ENCODE measurements at regions not wholly inside any gene's neighbourhood (a gene's known extent, or its start where the extent isn't known, plus 50 kb on each side); places are given as distances from the start of the nearest gene placed in this dataset.

DNA sequence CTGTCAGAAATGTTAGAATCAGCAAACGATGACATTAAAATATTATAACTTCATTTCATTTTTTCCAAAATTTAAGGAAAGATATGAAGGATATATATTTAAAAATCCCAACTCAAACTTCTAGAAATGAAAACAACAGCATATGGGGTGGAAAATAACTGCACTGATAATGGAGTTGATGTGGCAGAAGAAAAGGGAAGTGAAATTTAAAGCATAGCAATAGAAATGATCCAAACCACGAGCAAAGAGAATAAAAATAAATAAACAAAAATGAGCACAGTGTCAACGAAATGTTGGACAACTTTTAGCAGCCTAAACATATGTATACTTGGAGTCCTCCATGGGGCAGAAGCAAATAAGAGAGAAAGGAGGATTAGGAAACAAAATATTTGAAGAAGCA, 280.2 kb downstream of the KCNJ3 start:
- WGBS, 2 donors (ENCODE audit: low coverage in 1 of 2) = 49 to 57% methylated on average over 3 of the region's 3 CpGs
- Histone ChIP-seq H3K36me3 (no peaks in the 10 kb centered on the region), H3K4me3 (no peak overlapping the region), H3K27ac (no peak overlapping the region), H3K9me3 (no peaks in the 10 kb centered on the region), H3K4me1 (no peaks in the 10 kb centered on the region), H3K27me3 (no peaks in the 10 kb centered on the region)
- ATAC-seq = no peak
- no peak for TF ChIP-seq EP300 (IDR thresholded peaks at IDR 0.05)
- TF ChIP-seq POLR2AphosphoS5 (IDR thresholded peaks at IDR 0.05) = no peak
- TF ChIP-seq, protein P1, sequence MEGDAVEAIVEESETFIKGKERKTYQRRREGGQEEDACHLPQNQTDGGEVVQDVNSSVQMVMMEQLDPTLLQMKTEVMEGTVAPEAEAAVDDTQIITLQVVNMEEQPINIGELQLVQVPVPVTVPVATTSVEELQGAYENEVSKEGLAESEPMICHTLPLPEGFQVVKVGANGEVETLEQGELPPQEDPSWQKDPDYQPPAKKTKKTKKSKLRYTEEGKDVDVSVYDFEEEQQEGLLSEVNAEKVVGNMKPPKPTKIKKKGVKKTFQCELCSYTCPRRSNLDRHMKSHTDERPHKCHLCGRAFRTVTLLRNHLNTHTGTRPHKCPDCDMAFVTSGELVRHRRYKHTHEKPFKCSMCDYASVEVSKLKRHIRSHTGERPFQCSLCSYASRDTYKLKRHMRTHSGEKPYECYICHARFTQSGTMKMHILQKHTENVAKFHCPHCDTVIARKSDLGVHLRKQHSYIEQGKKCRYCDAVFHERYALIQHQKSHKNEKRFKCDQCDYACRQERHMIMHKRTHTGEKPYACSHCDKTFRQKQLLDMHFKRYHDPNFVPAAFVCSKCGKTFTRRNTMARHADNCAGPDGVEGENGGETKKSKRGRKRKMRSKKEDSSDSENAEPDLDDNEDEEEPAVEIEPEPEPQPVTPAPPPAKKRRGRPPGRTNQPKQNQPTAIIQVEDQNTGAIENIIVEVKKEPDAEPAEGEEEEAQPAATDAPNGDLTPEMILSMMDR (IDR thresholded peaks at IDR 0.05) = no peak
- no peak for TF ChIP-seq POLR2A (IDR thresholded peaks at IDR 0.05)

DNA sequence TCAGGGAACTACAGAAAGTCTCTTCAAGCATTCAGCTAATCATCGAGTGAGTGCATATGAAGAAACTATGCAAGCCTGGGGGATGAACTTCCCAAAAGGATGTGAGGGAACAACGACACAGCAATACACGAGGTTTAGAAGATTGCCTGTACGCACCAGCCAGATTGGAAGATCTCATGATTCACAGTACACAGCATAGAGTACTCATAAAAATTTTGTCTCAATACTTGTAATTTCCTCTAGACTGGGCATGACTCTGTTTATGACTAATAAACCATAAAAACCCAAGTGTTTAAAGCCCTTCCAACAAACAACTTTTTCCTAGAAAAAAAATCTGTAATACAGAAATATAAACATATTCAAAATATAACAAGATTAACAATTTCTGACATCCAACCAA, 279.7 kb downstream of the KCNJ3 start:
- Histone ChIP-seq H3K36me3 (no peaks in the 10 kb centered on the region), H3K4me1 (no peaks in the 10 kb centered on the region), H3K4me3 (no peak overlapping the region), H3K27ac (no peak overlapping the region), H3K9me3 (no peaks in the 10 kb centered on the region), H3K27me3 (no peaks in the 10 kb centered on the region)
- no peak for ATAC-seq
- TF ChIP-seq, protein P1 (IDR thresholded peaks at IDR 0.05) = no peak
- TF ChIP-seq POLR2A (IDR thresholded peaks at IDR 0.05) = no peak
- TF ChIP-seq POLR2AphosphoS5 (IDR thresholded peaks at IDR 0.05) = no peak
- TF ChIP-seq EP300 (IDR thresholded peaks at IDR 0.05) = no peak
- 92 to 98% methylated on average over 4 of the region's 4 CpGs for whole genome bisulfite sequencing, 2 donors (ENCODE audit: low coverage in 1 of 2)

DNA sequence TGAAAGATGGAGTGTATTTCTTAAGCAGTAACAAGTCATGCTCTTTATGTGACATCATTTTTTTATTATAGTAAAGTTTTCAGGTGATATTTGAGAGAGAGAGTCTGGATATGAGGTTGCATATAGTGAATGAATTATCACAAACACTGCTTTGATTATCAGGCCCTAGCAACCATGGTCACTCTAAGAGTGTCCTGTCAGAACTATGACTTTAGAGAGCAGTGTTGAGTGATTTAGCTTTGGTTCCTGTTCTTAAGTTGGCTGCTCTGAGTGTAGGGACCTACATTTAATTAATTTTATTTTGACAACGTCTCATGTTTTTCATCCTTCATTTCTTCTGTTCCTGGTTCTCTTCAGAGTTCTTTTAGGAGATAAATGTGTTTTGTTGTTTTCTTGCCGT, 275.5 kb downstream of the KCNJ3 start:
- no peak for ATAC-seq

GRCh38 chr2:154963511-154963910, 265.0 kb downstream of the KCNJ3 start:
- no peaks in the 10 kb centered on the region for H3K36me3 ChIP-seq
- no peaks in the 10 kb centered on the region for H3K9me3 ChIP-seq
- 29 to 33% methylated on average over 1 of the region's 1 CpG for WGBS, 2 donors (ENCODE audit: low coverage in 1 of 2)
- no peaks in the 10 kb centered on the region for H3K27me3 ChIP-seq
- no peak overlapping the region for H3K4me3 ChIP-seq
- TF ChIP-seq EP300 (IDR thresholded peaks at IDR 0.05) = no peak
- no peak for TF ChIP-seq POLR2AphosphoS5 (IDR thresholded peaks at IDR 0.05)
- no peak for TF ChIP-seq POLR2A (IDR thresholded peaks at IDR 0.05)
- TF ChIP-seq, protein P1 (IDR thresholded peaks at IDR 0.05) = no peak
- no peak for ATAC-seq
- no peaks in the 10 kb centered on the region for H3K4me1 ChIP-seq
- no peak overlapping the region for H3K27ac ChIP-seq

More for the DNA sequence above, 275.5 kb downstream of the KCNJ3 start:
- no peaks in the 10 kb centered on the region for H3K9me3 ChIP-seq
- no peaks in the 10 kb centered on the region for H3K36me3 ChIP-seq
- H3K4me1 ChIP-seq = no peaks in the 10 kb centered on the region
- TF ChIP-seq, protein P1 (IDR thresholded peaks at IDR 0.05) = no peak
- TF ChIP-seq EP300 (IDR thresholded peaks at IDR 0.05) (no peak), POLR2A (IDR thresholded peaks at IDR 0.05) (no peak), POLR2AphosphoS5 (IDR thresholded peaks at IDR 0.05) (no peak)
- 71 to 86% methylated on average over 2 of the region's 2 CpGs for WGBS, 2 donors (ENCODE audit: low coverage in 1 of 2)
- H3K27ac ChIP-seq = no peak overlapping the region
- no peak overlapping the region for H3K4me3 ChIP-seq
- no peaks in the 10 kb centered on the region for H3K27me3 ChIP-seq

- Histone ChIP-seq H3K36me3 (no peaks in the 10 kb centered on the region), H3K4me1 (no peaks in the 10 kb centered on the region), H3K27me3 (no peaks in the 10 kb centered on the region), H3K27ac (no peak overlapping the region), H3K9me3 (no peaks in the 10 kb centered on the region), H3K4me3 (no peak overlapping the region)
- WGBS, 2 donors (ENCODE audit: low coverage in 1 of 2) = 63 to 80% methylated on average over 1 to 2 of the region's 2 CpGs
- no peak for ATAC-seq
- TF ChIP-seq POLR2AphosphoS5 (IDR thresholded peaks at IDR 0.05) = no peak
- no peak for TF ChIP-seq POLR2A (IDR thresholded peaks at IDR 0.05)
- TF ChIP-seq, protein P1 (IDR thresholded peaks at IDR 0.05) = no peak
- TF ChIP-seq EP300 (IDR thresholded peaks at IDR 0.05) = no peak
These were observed 263.2 kb downstream of the KCNJ3 start for GRCh38 chr2:154961676-154962075.

All from gastroesophageal sphincter (tissue), 4 donors.